ENCODE measurements at regions not wholly inside any gene's neighbourhood (a gene's known extent, or its start where the extent isn't known, plus 50 kb on each side); places are given as distances from the start of the nearest gene placed in this dataset.

- Mint-ChIP-seq H3K4me1 (ENCODE audit: low read depth) (peaks cover 76% of the 10 kb centered on the region), H3K36me3 (ENCODE audit: low read depth) (no peaks in the 10 kb centered on the region; the same call in 1 of the 2 replicates), H3K4me3 (no peak overlapping the region), H3K9me3 (no peaks in the 10 kb centered on the region), H3K27ac (peak overlapping the region; percentile 66), H3K27me3 (ENCODE audit: insufficient read depth) (no peaks in the 10 kb centered on the region)
- peak; percentile 82 for DNase-seq
- TF ChIP-seq CTCF (IDR thresholded peaks at IDR 0.05) = peak; percentile 91
Observed at GRCh38 chr3:159804726-159805410, 183.8 kb upstream of the IL12A start.

GRCh38 chr3:159805411-159805772 is 183.2 kb upstream of the IL12A start:
- peak; percentile 46 for TF ChIP-seq CTCF (IDR thresholded peaks at IDR 0.05)
- Mint-ChIP-seq H3K36me3 (ENCODE audit: low read depth) (peaks cover 3% of the 10 kb centered on the region; the same call in 1 of the 2 replicates), H3K9me3 (no peaks in the 10 kb centered on the region), H3K4me1 (ENCODE audit: low read depth) (peaks cover 73% of the 10 kb centered on the region), H3K27me3 (ENCODE audit: insufficient read depth) (no peaks in the 10 kb centered on the region), H3K27ac (peak overlapping the region; percentile 66), H3K4me3 (no peak overlapping the region)
- DNase-seq = no peak

- no peaks in the 10 kb centered on the region for H3K27me3 Mint-ChIP-seq (ENCODE audit: insufficient read depth)
- H3K9me3 Mint-ChIP-seq = no peaks in the 10 kb centered on the region
- H3K4me1 Mint-ChIP-seq (ENCODE audit: low read depth) = peaks cover 73% of the 10 kb centered on the region
- no peak overlapping the region for H3K4me3 Mint-ChIP-seq
- no peak for DNase-seq
- no peak for TF ChIP-seq CTCF (IDR thresholded peaks at IDR 0.05)
- H3K27ac Mint-ChIP-seq = peak overlapping the region; percentile 6; the same call in 1 of the 2 replicates
- H3K36me3 Mint-ChIP-seq (ENCODE audit: low read depth) = peaks cover 5% of the 10 kb centered on the region; the same call in 1 of the 2 replicates
Observed at GRCh38 chr3:159806412-159806811, 182.2 kb upstream of the IL12A start.

GRCh38 chr3:159807137-159808040 is 181.2 kb upstream of the IL12A start:
- TF ChIP-seq CTCF (IDR thresholded peaks at IDR 0.05) = no peak
- Mint-ChIP-seq H3K36me3 (ENCODE audit: low read depth) (peaks cover 5% of the 10 kb centered on the region; the same call in 1 of the 2 replicates), H3K4me1 (ENCODE audit: low read depth) (peaks cover 69% of the 10 kb centered on the region), H3K27me3 (ENCODE audit: insufficient read depth) (no peaks in the 10 kb centered on the region; the same call in 1 of the 2 replicates), H3K27ac (peak overlapping the region; percentile 40; the same call in 1 of the 2 replicates), H3K4me3 (no peak overlapping the region), H3K9me3 (no peaks in the 10 kb centered on the region)
- DNase-seq = no peak

- H3K4me3 Mint-ChIP-seq = no peak overlapping the region
- H3K27ac Mint-ChIP-seq = peak overlapping the region; percentile 79
- peak; percentile 60 for DNase-seq
- peaks cover 55% of the 10 kb centered on the region for H3K4me1 Mint-ChIP-seq (ENCODE audit: low read depth)
- TF ChIP-seq CTCF (IDR thresholded peaks at IDR 0.05) = no peak
- H3K36me3 Mint-ChIP-seq (ENCODE audit: low read depth) = peaks cover 23% of the 10 kb centered on the region
- no peaks in the 10 kb centered on the region for H3K9me3 Mint-ChIP-seq
- peaks cover 3% of the 10 kb centered on the region for H3K27me3 Mint-ChIP-seq (ENCODE audit: insufficient read depth)
Observed at GRCh38 chr3:159813822-159814531, 174.7 kb upstream of the IL12A start.

Data from HFFc6 (cell line).